Epithelial cell of esophagus (primary cell): ENCODE measurements at regions not wholly inside any gene's neighbourhood (a gene's known extent, or its start where the extent isn't known, plus 50 kb on each side); places are given as distances from the start of the nearest gene placed in this dataset.

Source experiments
- DNase-seq: peaks from one replicate; pipeline ENCODE4 v3.0.0; 2010; ENCODE audit warnings: low read depth
- H3K4me3 ChIP-seq: 2 replicates; pipeline ENCODE4 v1.5.1; 2011; ENCODE audit warnings: mild to moderate bottlenecking, low read length, control low read depth
- TF ChIP-seq, protein P1 (sequence below): IDR thresholded peaks from 2 replicates; pipeline ENCODE4 v1.5.1; 2011; ENCODE audit warnings: low read depth, mild to moderate bottlenecking, low read length, control low read depth, inconsistent platforms; ENCODE audit not compliant: insufficient read depth; ENCODE audit errors: missing control alignments

DNA sequence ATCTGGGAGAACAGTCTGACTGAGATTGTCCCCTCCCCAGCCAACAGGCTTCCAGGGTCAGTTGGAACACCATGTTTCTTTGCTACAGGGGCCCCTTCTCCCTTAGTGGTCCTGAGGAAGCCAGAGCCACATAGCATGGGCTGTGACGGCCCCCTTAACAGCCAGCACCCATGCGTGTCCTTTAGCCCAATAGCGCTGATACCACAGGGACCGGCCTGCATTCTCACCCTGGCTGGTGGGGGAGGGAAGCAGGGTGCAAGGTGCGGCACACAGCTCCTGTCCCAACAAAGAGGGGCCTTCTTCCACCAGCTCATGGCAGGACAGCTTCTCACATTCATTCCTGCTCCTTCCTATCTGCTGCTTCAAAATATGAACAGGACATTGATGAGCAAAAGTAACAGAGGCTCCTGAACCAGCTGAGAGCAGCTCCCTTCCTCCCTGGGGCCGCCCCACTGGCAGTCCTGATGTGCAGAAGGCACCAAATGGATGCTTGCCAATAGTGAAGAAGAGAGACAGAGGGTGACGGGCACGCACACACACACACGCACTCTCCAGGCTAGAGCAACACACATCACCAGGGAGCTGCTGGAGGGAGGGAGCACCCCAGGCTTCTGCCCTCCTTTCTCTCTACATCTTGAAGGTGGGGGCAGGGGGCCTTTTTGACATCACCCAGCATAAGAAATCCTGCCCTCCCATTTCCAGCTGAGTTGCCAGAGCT, 99.4 kb downstream of the CRYAA start:
- no peak overlapping the region for H3K4me3 ChIP-seq
- DNase-seq = no peak
- TF ChIP-seq, protein P1, sequence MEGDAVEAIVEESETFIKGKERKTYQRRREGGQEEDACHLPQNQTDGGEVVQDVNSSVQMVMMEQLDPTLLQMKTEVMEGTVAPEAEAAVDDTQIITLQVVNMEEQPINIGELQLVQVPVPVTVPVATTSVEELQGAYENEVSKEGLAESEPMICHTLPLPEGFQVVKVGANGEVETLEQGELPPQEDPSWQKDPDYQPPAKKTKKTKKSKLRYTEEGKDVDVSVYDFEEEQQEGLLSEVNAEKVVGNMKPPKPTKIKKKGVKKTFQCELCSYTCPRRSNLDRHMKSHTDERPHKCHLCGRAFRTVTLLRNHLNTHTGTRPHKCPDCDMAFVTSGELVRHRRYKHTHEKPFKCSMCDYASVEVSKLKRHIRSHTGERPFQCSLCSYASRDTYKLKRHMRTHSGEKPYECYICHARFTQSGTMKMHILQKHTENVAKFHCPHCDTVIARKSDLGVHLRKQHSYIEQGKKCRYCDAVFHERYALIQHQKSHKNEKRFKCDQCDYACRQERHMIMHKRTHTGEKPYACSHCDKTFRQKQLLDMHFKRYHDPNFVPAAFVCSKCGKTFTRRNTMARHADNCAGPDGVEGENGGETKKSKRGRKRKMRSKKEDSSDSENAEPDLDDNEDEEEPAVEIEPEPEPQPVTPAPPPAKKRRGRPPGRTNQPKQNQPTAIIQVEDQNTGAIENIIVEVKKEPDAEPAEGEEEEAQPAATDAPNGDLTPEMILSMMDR = no peak

GRCh38 chr21:43267391-43268085, 98.7 kb downstream of the CRYAA start:
- TF ChIP-seq, protein P1 = no peak
- no peak for DNase-seq
- no peak overlapping the region for H3K4me3 ChIP-seq

- no peak overlapping the region for H3K4me3 ChIP-seq
- TF ChIP-seq, protein P1 = no peak
- DNase-seq = peak; percentile 65
Observed at GRCh38 chr21:43266534-43266933, 97.7 kb downstream of the CRYAA start.

GRCh38 chr21:43262427-43262826, 93.6 kb downstream of the CRYAA start:
- no peak overlapping the region for H3K4me3 ChIP-seq
- peak; percentile 18 for DNase-seq
- TF ChIP-seq, protein P1 = no peak
